HepG2 (cell line): ENCODE measurements at regions not wholly inside any gene's neighbourhood (a gene's known extent, or its start where the extent isn't known, plus 50 kb on each side); places are given as distances from the start of the nearest gene placed in this dataset.

Experiments
- ATAC-seq: fragments of 200-7000 bp; cut with Tn5 transposase; 3 replicates; pipeline ENCODE4 v1.9.1; 2020; ENCODE audit warnings: mild to moderate bottlenecking, moderate library complexity
- BruUV-seq: library from RNA; stranded (reverse); fragments of 400-500 nt; replicated peaks from 2 replicates; lab custom pipeline; 2021; lab: Mats Ljungman, UMichigan
- CTCF ChIA-PET: fragments of 300-600 bp; formaldehyde crosslinking; extraction: SDS; loops from one replicate; lab custom pipeline; 2021; ENCODE audit warnings: low total read pairs, inconsistent platforms, low intra/inter-chr PET ratio; lab: Yijun Ruan, JAX
- POLR2A ChIA-PET: fragments of 350-600 bp; sonication (Branson Sonifier 250); formaldehyde crosslinking; loops from one replicate; lab custom pipeline; 2020; ENCODE audit warnings: antibody characterized with exemption, inconsistent platforms; lab: Yijun Ruan, JAX
- DNase-seq: peaks from one replicate; pipeline ENCODE4 v3.0.0-alpha.2; 2015; ENCODE audit warnings: low spot score
- FAIRE-seq: peaks from 3 replicates; lab custom pipeline; 2011; peaks lifted over from hg19 to GRCh38; lab: Jason Lieb, UNC
- H2AFZ ChIP-seq: one replicate; pipeline ENCODE4 v1.6.1; 2011; ENCODE audit warnings: low read length, inconsistent platforms
- H3K27ac ChIP-seq: fragments of 300-600 bp; 3 replicates; pipeline ENCODE4 v1.8.0; 2011; ENCODE audit warnings: mixed run types, mild to moderate bottlenecking, mixed read lengths, low read length, inconsistent platforms; ENCODE audit not compliant: insufficient read depth; ENCODE audit errors: extremely low read length
- H3K27me3 ChIP-seq, 2 experiments: fragments of 200-600 bp in 1 of 2; 2 replicates in 1 of 2; 3 replicates in 1 of 2; pipeline versions ENCODE4 v1.6.0 to v1.8.0; 2011; ENCODE audit warnings: low read length in 2 of 2, mild to moderate bottlenecking in 2 of 2, moderate library complexity in 2 of 2, inconsistent platforms in 1 of 2; ENCODE audit not compliant: insufficient read depth in 2 of 2, control insufficient read depth in 1 of 2
- H3K36me3 ChIP-seq, 2 experiments: fragments of 200-600 bp in 1 of 2; replicated peaks in 1 of 2; 2 replicates in 1 of 2; 3 replicates in 1 of 2; pipeline versions ENCODE4 v1.5.1 to v1.8.0; 2011; ENCODE audit warnings: low read length in 2 of 2, inconsistent platforms in 1 of 2; ENCODE audit not compliant: insufficient read depth in 2 of 2, control insufficient read depth in 1 of 2
- H3K4me1 ChIP-seq: 2 replicates; pipeline ENCODE4 v1.5.1; 2012; ENCODE audit warnings: low read length, inconsistent platforms; ENCODE audit not compliant: insufficient read depth
- H3K4me2 ChIP-seq: 2 replicates; pipeline ENCODE4 v1.6.0; 2011; ENCODE audit warnings: low read depth, low read length, inconsistent platforms
- H3K4me3 ChIP-seq, 3 experiments: fragments of 200-600 bp in 1 of 3; sonication (generic), shearing (Covaris generic) in 1 of 3; replicated peaks in 1 of 3; 2 replicates each; pipeline ENCODE4 v1.5.1; 2011 to 2016; ENCODE audit warnings: low read length in 3 of 3, inconsistent platforms in 2 of 3, low read depth in 2 of 3, mild to moderate bottlenecking in 2 of 3, control low read depth in 1 of 3, mixed read lengths in 1 of 3; ENCODE audit not compliant: insufficient read depth in 1 of 3
- H3K79me2 ChIP-seq: one replicate; pipeline ENCODE4 v1.6.1; 2011; ENCODE audit warnings: low read length, inconsistent platforms; ENCODE audit not compliant: insufficient read depth
- H3K9ac ChIP-seq: 2 replicates; pipeline ENCODE4 v1.6.0; 2011; ENCODE audit warnings: mild to moderate bottlenecking, low read depth, low read length, inconsistent platforms; ENCODE audit not compliant: insufficient read depth
- H3K9me3 ChIP-seq: 2 replicates; pipeline ENCODE4 v1.5.1; 2012; ENCODE audit warnings: mild to moderate bottlenecking, low read length
- H4K20me1 ChIP-seq: 2 replicates; pipeline ENCODE4 v1.6.0; 2011; ENCODE audit warnings: inconsistent platforms, mild to moderate bottlenecking, low read length, moderate library complexity; ENCODE audit not compliant: insufficient read depth
- AFF4 ChIP-seq: sonication (generic); formaldehyde crosslinking; IDR thresholded peaks from 2 replicates; pipeline ENCODE4 v1.4.0; 2020; ENCODE audit warnings: missing genetic modification reagents
- CREB1 ChIP-seq, 2 experiments: fragments of 450-650 bp in 1 of 2; IDR thresholded peaks; 2 replicates each; pipeline ENCODE4 v1.6.1; 2016 to 2017; ENCODE audit warnings: control low read depth in 1 of 2, mild to moderate bottlenecking in 1 of 2, missing compliant biosample characterization in 1 of 2, missing genetic modification characterization in 1 of 2
- DPF2 ChIP-seq: sonication (generic); formaldehyde crosslinking; IDR thresholded peaks from 2 replicates; pipeline ENCODE4 v1.4.0; 2020; ENCODE audit warnings: mild to moderate bottlenecking, low read depth, missing genetic modification reagents, borderline replicate concordance
- HIVEP1 ChIP-seq: sonication (generic); formaldehyde crosslinking; IDR thresholded peaks from 2 replicates; pipeline ENCODE4 v1.4.0; 2020; ENCODE audit warnings: mild to moderate bottlenecking, missing genetic modification reagents
- NRL ChIP-seq: sonication (generic); formaldehyde crosslinking; IDR thresholded peaks from 2 replicates; pipeline ENCODE4 v1.5.0; 2020; ENCODE audit warnings: missing genetic modification reagents, mild to moderate bottlenecking, moderate library complexity, borderline replicate concordance
- RBM22 ChIP-seq: fragments of 200-400 bp; formaldehyde crosslinking; optimal IDR thresholded peaks from 2 replicates; pipeline ENCODE3; 2017; ENCODE audit warnings: mild to moderate bottlenecking, low read length, moderate library complexity
- SNAI1 ChIP-seq: sonication (generic); formaldehyde crosslinking; IDR thresholded peaks from 2 replicates; pipeline ENCODE4 v1.5.0; 2020; ENCODE audit warnings: mild to moderate bottlenecking, missing genetic modification reagents, borderline replicate concordance
- WIZ ChIP-seq: sonication (generic); formaldehyde crosslinking; IDR thresholded peaks from 2 replicates; pipeline ENCODE4 v1.5.1; 2020; ENCODE audit warnings: mild to moderate bottlenecking, missing genetic modification reagents
- ZBTB3 ChIP-seq: sonication (generic); formaldehyde crosslinking; IDR thresholded peaks from 2 replicates; pipeline ENCODE4 v1.4.0; 2020; ENCODE audit warnings: low read depth, mild to moderate bottlenecking, moderate library complexity, missing genetic modification reagents, borderline replicate concordance
- ZBTB38 ChIP-seq: sonication (generic); formaldehyde crosslinking; IDR thresholded peaks from 2 replicates; pipeline ENCODE4 v1.5.1; 2020; ENCODE audit warnings: mild to moderate bottlenecking, missing genetic modification reagents
- ZNF644 ChIP-seq: IDR thresholded peaks from 2 replicates; pipeline ENCODE4 v1.6.1; 2016; ENCODE audit warnings: low read depth
- ZNF775 ChIP-seq: sonication (generic); formaldehyde crosslinking; IDR thresholded peaks from 2 replicates; pipeline ENCODE4 v1.4.0; 2020; ENCODE audit warnings: missing genetic modification reagents, mild to moderate bottlenecking, moderate library complexity, borderline replicate concordance
- WGBS: methylation state at CpG from one replicate; pipeline ENCODE4 v1.1.6; 2017; ENCODE audit warnings: low lambda C conversion rate; 5-methylcytosine and 5-hydroxymethylcytosine counted together
- in situ Hi-C: cut with HindIII; loops from 2 replicates; pipeline ENCODE4 v1.10.0; 2017; ENCODE audit warnings: low pct_unique_long_range_greater_than_20kb; ENCODE audit not compliant: extremely low pct_ligation_motif_present
- intact Hi-C: fragments of 100-400 bp; cut with micrococcal nuclease; formaldehyde crosslinking; loops from one replicate; pipeline ENCODE4 v1.10.0; 2022; ENCODE audit not compliant: unreplicated experiment

- FAIRE-seq = no peak
Observed at GRCh38 chr16:35745191-35745590, 2285.8 kb downstream of the TP53TG3F start.

More at GRCh38 chr16:35745191-35745590, 2285.8 kb downstream of the TP53TG3F start:
- H3K4me3 ChIP-seq = no peak overlapping the region
- 0% methylated on average over 3 of the region's 3 CpGs for WGBS
- DNase-seq (no peak), ATAC-seq (no peak)
- no peak overlapping the region for H2AFZ ChIP-seq
- POLR2A ChIA-PET = no interaction called here
- intact Hi-C loops = no loop called here
- H3K4me2 ChIP-seq = no peak overlapping the region
- H3K27ac ChIP-seq = no peak overlapping the region
- BruUV-seq = no TSS peak
- H3K9me3 ChIP-seq = peaks cover 100% of the 10 kb centered on the region
- no peaks in the 10 kb centered on the region for H4K20me1 ChIP-seq
- CTCF ChIA-PET = no interaction called here
- H3K79me2 ChIP-seq = no peaks in the 10 kb centered on the region
- in situ Hi-C loops = no loop called here
- no peak for TF ChIP-seq RBM22
- no peak for TF ChIP-seq AFF4
- no peak for TF ChIP-seq ZNF775 (CRISPR knock-in tag)
- no peak for TF ChIP-seq ZBTB38
- no peak for TF ChIP-seq HIVEP1 (CRISPR knock-in tag)
- TF ChIP-seq NRL (CRISPR knock-in tag) = no peak
- no peak for TF ChIP-seq CREB1 (IDR thresholded peaks at IDR 0.05)
- no peak for TF ChIP-seq CREB1 (CRISPR knock-in tag; IDR thresholded peaks at IDR 0.05)
- TF ChIP-seq ZBTB3 (CRISPR knock-in tag) = no peak
- no peak for TF ChIP-seq DPF2
- TF ChIP-seq WIZ (CRISPR knock-in tag) = no peak
- no peak for TF ChIP-seq ZNF644
- TF ChIP-seq SNAI1 (CRISPR knock-in tag) = no peak
- TF ChIP-seq, all 625 proteins: peak for 0
- Histone ChIP-seq H3K27me3 (0 out of 5 replicates have a peak, but pooled peaks cover 0 to 1% of the 10 kb centered on the region in 2 experiments), H3K9ac (no peak overlapping the region), H3K36me3 (no peaks in the 10 kb centered on the region), H3K4me1 (no peaks in the 10 kb centered on the region)
